ENCODE measurements at regions not wholly inside any gene's neighbourhood (a gene's known extent, or its start where the extent isn't known, plus 50 kb on each side); places are given as distances from the start of the nearest gene placed in this dataset.

GRCh38 chr11:116255321-116255953 is 517.4 kb downstream of the BUD13 start:
- TF ChIP-seq MXI1 (IDR thresholded peaks at IDR 0.05; ENCODE audit: borderline replicate concordance, low read depth, low read length) (no peak), EED (CRISPR knock-in tag; IDR thresholded peaks at IDR 0.05) (no peak), PAWR (CRISPR knock-in tag; IDR thresholded peaks at IDR 0.05; ENCODE audit: borderline replicate concordance) (no peak), ATF2 (CRISPR knock-in tag; IDR thresholded peaks at IDR 0.05) (no peak)

Measured in HepG2 (cell line).